GM23248 (cell line): ENCODE measurements at regions not wholly inside any gene's neighbourhood (a gene's known extent, or its start where the extent isn't known, plus 50 kb on each side); places are given as distances from the start of the nearest gene placed in this dataset.

Experiments
- DNase-seq: peaks from one replicate; pipeline ENCODE4 v3.0.0-alpha.2; 2015
- H2AFZ ChIP-seq: fragments of 200-600 bp; sonication (generic); 2 replicates; pipeline ENCODE4 v1.6.1; 2016; ENCODE audit warnings: antibody characterized with exemption
- H3F3A ChIP-seq: fragments of 200-600 bp; sonication (generic); 2 replicates; pipeline ENCODE4 v1.6.1; 2016; ENCODE audit warnings: mild to moderate bottlenecking, antibody characterized with exemption, mixed run types; ENCODE audit not compliant: insufficient read depth
- H3K27ac ChIP-seq: fragments of 200-600 bp; sonication (generic); 2 replicates; pipeline ENCODE4 v1.5.1; 2016; ENCODE audit warnings: mild to moderate bottlenecking
- H3K27me3 ChIP-seq: fragments of 200-600 bp; sonication (generic); replicated peaks from 2 replicates; pipeline ENCODE4 v1.6.1; 2016; ENCODE audit warnings: mild to moderate bottlenecking; ENCODE audit not compliant: insufficient read depth
- H3K36me3 ChIP-seq: fragments of 200-600 bp; sonication (generic); 2 replicates; pipeline ENCODE4 v1.6.1; 2016; ENCODE audit warnings: low read depth, mild to moderate bottlenecking
- H3K4me1 ChIP-seq: fragments of 200-600 bp; sonication (generic); 2 replicates; pipeline ENCODE4 v1.6.1; 2016; ENCODE audit warnings: mild to moderate bottlenecking; ENCODE audit not compliant: insufficient read depth
- H3K4me2 ChIP-seq: fragments of 200-600 bp; sonication (generic); one replicate; pipeline ENCODE4 v1.6.1; 2016; ENCODE audit warnings: mild to moderate bottlenecking; ENCODE audit not compliant: unreplicated experiment
- H3K4me3 ChIP-seq: fragments of 200-600 bp; sonication (generic); 2 replicates; pipeline ENCODE4 v1.5.1; 2016; ENCODE audit warnings: mild to moderate bottlenecking
- H3K79me2 ChIP-seq: fragments of 200-600 bp; sonication (generic); 2 replicates; pipeline ENCODE4 v1.6.1; 2016; ENCODE audit warnings: mild to moderate bottlenecking; ENCODE audit not compliant: insufficient read depth
- H3K9ac ChIP-seq: fragments of 200-600 bp; sonication (generic); 2 replicates; pipeline ENCODE4 v1.6.1; 2016; ENCODE audit warnings: mild to moderate bottlenecking
- H3K9me2 ChIP-seq: fragments of 200-600 bp; sonication (generic); 2 replicates; pipeline ENCODE4 v1.6.1; 2016; ENCODE audit warnings: mixed run types, mild to moderate bottlenecking, moderate library complexity; ENCODE audit not compliant: insufficient read depth
- H3K9me3 ChIP-seq: fragments of 200-600 bp; sonication (generic); one replicate; pipeline ENCODE4 v1.6.1; 2017; ENCODE audit warnings: low read depth
- H4K20me1 ChIP-seq: fragments of 200-600 bp; sonication (generic); 2 replicates; pipeline ENCODE4 v1.6.0; 2016; ENCODE audit not compliant: insufficient read depth
- EZH2 ChIP-seq: fragments of 200-600 bp; sonication (generic); IDR thresholded peaks from 2 replicates; pipeline ENCODE4 v1.6.1; 2018; ENCODE audit warnings: antibody characterized with exemption, mild to moderate bottlenecking; ENCODE audit not compliant: insufficient read depth, poor library complexity, severe bottlenecking
- EZH2phosphoT487 ChIP-seq: fragments of 200-600 bp; sonication (generic); IDR thresholded peaks from 2 replicates; pipeline ENCODE4 v1.6.1; 2018; ENCODE audit warnings: antibody characterized with exemption, moderate library complexity, mild to moderate bottlenecking, low read depth; ENCODE audit not compliant: insufficient read depth
- WGBS, 2 experiments: methylation state at CpG; one replicate each; pipeline ENCODE4 v1.1.6; 2015 to 2017; ENCODE audit warnings: low lambda C conversion rate in 2 of 2, low coverage in 1 of 2; ENCODE audit errors: missing lambda C conversion rate in 2 of 2; 5-methylcytosine and 5-hydroxymethylcytosine counted together
- in situ Hi-C: fragments of 300-500 bp; cut with MboI; formaldehyde crosslinking; loops from 2 replicates; pipeline ENCODE4 v1.15.0; 2020

DNA sequence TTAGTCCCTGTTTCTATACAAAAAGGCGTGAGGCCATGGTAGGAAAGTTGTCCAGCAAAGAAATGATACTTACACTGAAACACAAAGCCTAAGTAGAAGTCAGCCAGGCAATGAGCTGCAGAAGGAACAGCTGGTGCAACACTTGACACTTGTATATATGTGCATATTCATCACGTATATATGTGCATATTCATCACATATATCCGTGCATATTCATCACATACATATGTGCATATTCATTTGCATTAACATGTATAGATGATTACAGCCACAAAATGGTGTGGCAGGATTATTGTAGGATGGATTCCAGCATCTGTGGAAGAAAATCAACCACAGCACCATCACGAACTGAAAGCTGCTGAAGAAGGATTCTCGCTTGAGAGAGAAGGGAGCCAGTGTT lies 189.0 kb upstream of the RGS18 start:
- no peaks in the 10 kb centered on the region for H3K9me2 ChIP-seq
- H3K36me3 ChIP-seq, result no peaks in the 10 kb centered on the region
- H3F3A ChIP-seq, result no peaks in the 10 kb centered on the region
- H3K27me3 ChIP-seq, result no peaks in the 10 kb centered on the region
- 19 to 22% methylated on average over 5 of the region's 5 CpGs for WGBS, 2 experiments
- H3K4me1 ChIP-seq, result no peaks in the 10 kb centered on the region
- DNase-seq, result no peak
- no peak overlapping the region for H3K4me2 ChIP-seq
- no peak overlapping the region for H3K27ac ChIP-seq
- no peak overlapping the region for H3K4me3 ChIP-seq
- H4K20me1 ChIP-seq, result no peaks in the 10 kb centered on the region
- in situ Hi-C loops, result no loop called here
- H3K79me2 ChIP-seq, result no peaks in the 10 kb centered on the region
- H3K9ac ChIP-seq, result no peak overlapping the region
- H3K9me3 ChIP-seq, result no peaks in the 10 kb centered on the region
- H2AFZ ChIP-seq, result no peak overlapping the region
- TF ChIP-seq EZH2phosphoT487 (no peak), EZH2 (no peak)

- DNase-seq, result no peak
- Histone ChIP-seq H4K20me1 (no peaks in the 10 kb centered on the region), H3K4me2 (no peak overlapping the region), H3K4me1 (no peaks in the 10 kb centered on the region), H3K79me2 (no peaks in the 10 kb centered on the region), H2AFZ (no peak overlapping the region), H3K27ac (no peak overlapping the region), H3K4me3 (no peak overlapping the region), H3K9me2 (no peaks in the 10 kb centered on the region), H3F3A (no peaks in the 10 kb centered on the region), H3K27me3 (no peaks in the 10 kb centered on the region), H3K9me3 (no peaks in the 10 kb centered on the region), H3K36me3 (no peaks in the 10 kb centered on the region), H3K9ac (no peak overlapping the region)
- 0 to 3% methylated on average over 1 of the region's 1 CpG for WGBS, 2 experiments
- in situ Hi-C loops, result no loop called here
- TF ChIP-seq EZH2, result no peak
- no peak for TF ChIP-seq EZH2phosphoT487
Measured at GRCh38 chr1:191970116-191970515, 188.1 kb upstream of the RGS18 start.

DNA sequence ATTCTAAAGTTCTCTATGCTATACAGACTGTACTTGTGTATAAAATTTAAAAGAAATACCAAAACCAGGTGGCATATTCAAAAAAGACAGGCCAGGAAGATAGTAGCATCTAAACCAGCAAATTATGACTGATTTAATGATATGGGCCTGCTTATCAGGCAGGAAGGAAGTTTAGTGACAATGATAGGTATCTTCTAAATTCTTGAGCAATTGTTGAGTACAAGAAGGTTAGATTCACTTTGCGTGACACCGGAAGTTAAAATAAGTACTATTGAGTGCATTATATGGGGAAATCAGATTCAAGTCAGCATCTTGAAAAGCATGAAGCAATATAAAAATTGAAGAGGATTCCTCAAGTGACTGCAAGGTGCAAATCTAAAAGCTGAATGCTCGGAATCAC lies 186.8 kb upstream of the RGS18 start:
- no peak overlapping the region for H3K9ac ChIP-seq
- no peaks in the 10 kb centered on the region for H3K36me3 ChIP-seq
- no peak overlapping the region for H3K27ac ChIP-seq
- no peaks in the 10 kb centered on the region for H3K4me1 ChIP-seq
- H3K4me3 ChIP-seq, result no peak overlapping the region
- TF ChIP-seq EZH2 (no peak), EZH2phosphoT487 (no peak)
- no peak for DNase-seq
- no peak overlapping the region for H3K4me2 ChIP-seq
- H3K79me2 ChIP-seq, result no peaks in the 10 kb centered on the region
- 52 to 63% methylated on average over 3 of the region's 3 CpGs for WGBS, 2 experiments
- in situ Hi-C loops, result no loop called here
- no peak overlapping the region for H2AFZ ChIP-seq
- no peaks in the 10 kb centered on the region for H3K27me3 ChIP-seq
- H3K9me3 ChIP-seq, result no peaks in the 10 kb centered on the region
- no peaks in the 10 kb centered on the region for H3K9me2 ChIP-seq
- H3F3A ChIP-seq, result no peaks in the 10 kb centered on the region
- no peaks in the 10 kb centered on the region for H4K20me1 ChIP-seq

DNA sequence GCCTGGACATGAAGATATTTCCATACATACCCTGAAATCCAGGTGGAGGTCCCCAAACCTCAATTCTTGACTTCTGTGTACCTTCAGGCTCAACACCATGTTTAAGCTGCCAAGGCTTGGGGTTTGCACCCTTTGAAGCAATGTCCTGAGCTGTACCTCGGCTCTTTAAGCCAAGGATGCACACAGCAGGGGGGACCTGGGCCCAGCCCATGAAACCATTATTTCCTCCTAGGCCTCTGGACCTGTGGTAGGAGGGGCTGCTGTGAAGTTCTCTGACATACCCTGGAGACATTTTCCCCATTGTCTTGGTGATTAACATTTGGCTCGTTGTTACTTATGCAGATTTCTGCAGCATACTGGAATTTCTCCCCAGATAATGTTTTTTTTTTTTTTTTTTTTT lies 184.3 kb upstream of the RGS18 start:
- Histone ChIP-seq H3K9me3 (no peaks in the 10 kb centered on the region), H3K4me1 (no peaks in the 10 kb centered on the region), H3F3A (no peaks in the 10 kb centered on the region), H3K27ac (no peak overlapping the region), H4K20me1 (no peaks in the 10 kb centered on the region), H3K9ac (no peak overlapping the region), H3K4me3 (no peak overlapping the region), H2AFZ (no peak overlapping the region), H3K36me3 (no peaks in the 10 kb centered on the region), H3K79me2 (no peaks in the 10 kb centered on the region), H3K9me2 (no peaks in the 10 kb centered on the region), H3K4me2 (no peak overlapping the region), H3K27me3 (no peaks in the 10 kb centered on the region)
- TF ChIP-seq EZH2 (no peak), EZH2phosphoT487 (no peak)
- in situ Hi-C loops, result no loop called here
- 0% methylated on average over 2 of the region's 2 CpGs for WGBS, 2 experiments
- DNase-seq, result no peak

- no peaks in the 10 kb centered on the region for H3K79me2 ChIP-seq
- H3K27ac ChIP-seq, result no peak overlapping the region
- TF ChIP-seq EZH2phosphoT487 (no peak), EZH2 (no peak)
- H3K4me1 ChIP-seq, result no peaks in the 10 kb centered on the region
- no peak overlapping the region for H2AFZ ChIP-seq
- no peak overlapping the region for H3K9ac ChIP-seq
- no peak overlapping the region for H3K4me3 ChIP-seq
- DNase-seq, result no peak
- H3F3A ChIP-seq, result no peaks in the 10 kb centered on the region
- H3K27me3 ChIP-seq, result no peaks in the 10 kb centered on the region
- H3K9me3 ChIP-seq, result no peaks in the 10 kb centered on the region
- no peak overlapping the region for H3K4me2 ChIP-seq
- 9 to 11% methylated on average over 1 of the region's 1 CpG for WGBS, 2 experiments
- H3K36me3 ChIP-seq, result no peaks in the 10 kb centered on the region
- in situ Hi-C loops, result no loop called here
- H3K9me2 ChIP-seq, result no peaks in the 10 kb centered on the region
- no peaks in the 10 kb centered on the region for H4K20me1 ChIP-seq
Measured at GRCh38 chr1:191977874-191978506, 180.3 kb upstream of the RGS18 start.
